Suprapubic skin (tissue), 4 donors: ENCODE measurements at regions not wholly inside any gene's neighbourhood (a gene's known extent, or its start where the extent isn't known, plus 50 kb on each side); places are given as distances from the start of the nearest gene placed in this dataset.

Experiments
- DNase-seq, 2 donors: peaks; one replicate each; pipeline ENCODE4 v3.0.0-alpha.2; 2019; ENCODE audit warnings: low spot score in 2 of 2
- H3K27ac ChIP-seq: fragments of 200-600 bp; sonication (generic); one replicate; pipeline ENCODE4 v1.5.1; 2019
- H3K27me3 ChIP-seq: fragments of 200-600 bp; sonication (generic); one replicate; pipeline ENCODE4 v1.5.1; 2019
- H3K36me3 ChIP-seq: fragments of 200-600 bp; sonication (generic); one replicate; pipeline ENCODE4 v1.5.1; 2019
- H3K4me1 ChIP-seq: fragments of 200-600 bp; sonication (generic); one replicate; pipeline ENCODE4 v1.5.1; 2019
- H3K4me3 ChIP-seq: fragments of 200-600 bp; sonication (generic); one replicate; pipeline ENCODE4 v1.5.1; 2019; ENCODE audit warnings: mild to moderate bottlenecking
- H3K9me3 ChIP-seq: fragments of 200-600 bp; sonication (generic); one replicate; pipeline ENCODE4 v1.5.1; 2019
- EP300 ChIP-seq: sonication (generic); formaldehyde crosslinking; IDR thresholded peaks from one replicate; pipeline ENCODE4 v1.6.1; 2017; ENCODE audit warnings: antibody characterized with exemption
- POLR2A ChIP-seq, 2 donors: fragments of 450-650 bp; IDR thresholded peaks; one replicate each; pipeline ENCODE4 v1.6.1; 2017; ENCODE audit warnings: antibody characterized with exemption in 2 of 2, mild to moderate bottlenecking in 2 of 2, moderate library complexity in 2 of 2
- POLR2AphosphoS5 ChIP-seq, 3 donors: sonication (generic); formaldehyde crosslinking; IDR thresholded peaks; one replicate each; pipeline ENCODE4 v1.6.1; 2017; ENCODE audit warnings: antibody characterized with exemption in 3 of 3
- WGBS: methylation state at CpG from one replicate; pipeline ENCODE4 v1.1.5; 2018; 5-methylcytosine and 5-hydroxymethylcytosine counted together
- TF ChIP-seq, protein P1 (sequence below), 2 donors: fragments of 200-600 bp in 1 of 2; fragments of 450-650 bp in 1 of 2; sonication (generic) in 1 of 2; IDR thresholded peaks; one replicate each; pipeline ENCODE4 v1.5.1; 2016 to 2019; ENCODE audit warnings: antibody characterized with exemption in 2 of 2, mild to moderate bottlenecking in 1 of 2, moderate library complexity in 1 of 2

GRCh38 chr12:115140981-115141655, 457.1 kb upstream of the TBX3 start:
- H3K27ac ChIP-seq = no peak overlapping the region
- no peak for TF ChIP-seq POLR2AphosphoS5 (IDR thresholded peaks at IDR 0.05)
- TF ChIP-seq POLR2A (IDR thresholded peaks at IDR 0.05) = no peak
- TF ChIP-seq, protein P1, sequence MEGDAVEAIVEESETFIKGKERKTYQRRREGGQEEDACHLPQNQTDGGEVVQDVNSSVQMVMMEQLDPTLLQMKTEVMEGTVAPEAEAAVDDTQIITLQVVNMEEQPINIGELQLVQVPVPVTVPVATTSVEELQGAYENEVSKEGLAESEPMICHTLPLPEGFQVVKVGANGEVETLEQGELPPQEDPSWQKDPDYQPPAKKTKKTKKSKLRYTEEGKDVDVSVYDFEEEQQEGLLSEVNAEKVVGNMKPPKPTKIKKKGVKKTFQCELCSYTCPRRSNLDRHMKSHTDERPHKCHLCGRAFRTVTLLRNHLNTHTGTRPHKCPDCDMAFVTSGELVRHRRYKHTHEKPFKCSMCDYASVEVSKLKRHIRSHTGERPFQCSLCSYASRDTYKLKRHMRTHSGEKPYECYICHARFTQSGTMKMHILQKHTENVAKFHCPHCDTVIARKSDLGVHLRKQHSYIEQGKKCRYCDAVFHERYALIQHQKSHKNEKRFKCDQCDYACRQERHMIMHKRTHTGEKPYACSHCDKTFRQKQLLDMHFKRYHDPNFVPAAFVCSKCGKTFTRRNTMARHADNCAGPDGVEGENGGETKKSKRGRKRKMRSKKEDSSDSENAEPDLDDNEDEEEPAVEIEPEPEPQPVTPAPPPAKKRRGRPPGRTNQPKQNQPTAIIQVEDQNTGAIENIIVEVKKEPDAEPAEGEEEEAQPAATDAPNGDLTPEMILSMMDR (IDR thresholded peaks at IDR 0.05) = no peak
- no peak for TF ChIP-seq EP300
- WGBS = 82% methylated on average over 4 of the region's 4 CpGs
- no peaks in the 10 kb centered on the region for H3K9me3 ChIP-seq
- H3K4me1 ChIP-seq = no peaks in the 10 kb centered on the region
- no peaks in the 10 kb centered on the region for H3K27me3 ChIP-seq
- no peak for DNase-seq
- H3K4me3 ChIP-seq = no peak overlapping the region
- H3K36me3 ChIP-seq = no peaks in the 10 kb centered on the region

GRCh38 chr12:115137812-115138521, 454.0 kb upstream of the TBX3 start:
- no peaks in the 10 kb centered on the region for H3K9me3 ChIP-seq
- no peak for DNase-seq
- no peak overlapping the region for H3K4me3 ChIP-seq
- H3K4me1 ChIP-seq = no peaks in the 10 kb centered on the region
- WGBS = 82% methylated on average over 12 of the region's 12 CpGs
- TF ChIP-seq, protein P1 (IDR thresholded peaks at IDR 0.05) = no peak
- no peak for TF ChIP-seq POLR2AphosphoS5 (IDR thresholded peaks at IDR 0.05)
- TF ChIP-seq EP300 = no peak
- TF ChIP-seq POLR2A (IDR thresholded peaks at IDR 0.05) = no peak
- H3K27me3 ChIP-seq = no peaks in the 10 kb centered on the region
- no peak overlapping the region for H3K27ac ChIP-seq
- H3K36me3 ChIP-seq = no peaks in the 10 kb centered on the region

GRCh38 chr12:115135800-115136211, 451.8 kb upstream of the TBX3 start:
- Histone ChIP-seq H3K27ac (peak overlapping the region; percentile 27), H3K4me3 (no peak overlapping the region), H3K27me3 (no peaks in the 10 kb centered on the region), H3K36me3 (no peaks in the 10 kb centered on the region), H3K9me3 (no peaks in the 10 kb centered on the region), H3K4me1 (no peaks in the 10 kb centered on the region)
- no peak for TF ChIP-seq POLR2A (IDR thresholded peaks at IDR 0.05)
- DNase-seq = peak; percentile 56 to 79
- 51% methylated on average over 8 of the region's 8 CpGs for WGBS

DNA sequence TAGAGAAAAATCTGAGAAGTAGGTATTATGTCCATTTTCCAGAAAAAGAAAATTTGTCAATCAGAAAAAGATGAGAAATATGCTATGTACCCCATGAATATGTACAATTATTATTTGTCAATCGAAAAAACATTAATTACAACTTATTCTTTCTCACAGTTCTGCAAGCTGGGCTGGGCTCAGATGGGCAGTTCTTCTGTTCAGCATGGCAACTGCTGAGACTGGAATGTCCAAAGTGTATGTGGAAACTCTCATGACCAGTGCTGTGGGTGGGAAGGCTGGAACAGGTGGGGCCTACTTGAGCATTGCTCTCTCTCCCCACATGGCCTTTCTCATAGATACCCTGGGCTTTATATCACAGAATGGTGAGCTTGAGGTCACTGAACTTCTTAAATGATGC, 450.3 kb upstream of the TBX3 start:
- no peak for DNase-seq
- Histone ChIP-seq H3K36me3 (no peaks in the 10 kb centered on the region), H3K4me1 (no peaks in the 10 kb centered on the region), H3K9me3 (no peaks in the 10 kb centered on the region), H3K27me3 (no peaks in the 10 kb centered on the region), H3K4me3 (no peak overlapping the region), H3K27ac (no peak overlapping the region)
- WGBS = 90% methylated on average over 1 of the region's 1 CpG
- TF ChIP-seq EP300 (no peak), POLR2AphosphoS5 (IDR thresholded peaks at IDR 0.05) (no peak), POLR2A (IDR thresholded peaks at IDR 0.05) (no peak)
- TF ChIP-seq, protein P1 (IDR thresholded peaks at IDR 0.05) = no peak

DNA sequence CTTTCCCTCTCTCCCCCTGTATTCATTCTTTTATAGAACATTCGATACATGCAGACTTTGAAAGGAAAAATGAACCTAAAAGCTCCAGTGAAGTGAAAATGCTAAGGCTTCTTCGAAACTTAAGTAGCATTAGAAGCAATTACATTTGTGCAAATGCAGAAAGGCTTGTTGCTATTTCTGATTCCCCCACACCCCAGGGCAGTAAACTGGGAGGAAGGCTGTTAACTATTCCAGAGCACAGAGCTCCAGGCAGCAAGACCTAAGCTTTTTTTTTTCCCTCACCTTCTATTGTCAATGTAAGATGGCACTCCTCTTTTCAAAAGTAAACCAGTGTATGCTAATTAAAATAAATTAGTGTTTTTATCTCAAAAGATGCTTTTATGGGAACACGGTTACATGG, 448.9 kb upstream of the TBX3 start:
- H3K9me3 ChIP-seq = no peaks in the 10 kb centered on the region
- H3K27me3 ChIP-seq = no peaks in the 10 kb centered on the region
- WGBS = 76% methylated on average over 3 of the region's 3 CpGs
- no peak for TF ChIP-seq POLR2A (IDR thresholded peaks at IDR 0.05)
- TF ChIP-seq, protein P1 (IDR thresholded peaks at IDR 0.05) = no peak
- TF ChIP-seq EP300 = no peak
- TF ChIP-seq POLR2AphosphoS5 (IDR thresholded peaks at IDR 0.05) = no peak
- H3K36me3 ChIP-seq = no peaks in the 10 kb centered on the region
- DNase-seq = no peak
- H3K4me3 ChIP-seq = no peak overlapping the region
- H3K4me1 ChIP-seq = no peaks in the 10 kb centered on the region
- no peak overlapping the region for H3K27ac ChIP-seq
